Karpas-422 (cell line): ENCODE measurements at regions not wholly inside any gene's neighbourhood (a gene's known extent, or its start where the extent isn't known, plus 50 kb on each side); places are given as distances from the start of the nearest gene placed in this dataset.

ENCODE experiments used
- DNase-seq: peaks from one replicate; pipeline ENCODE4 v3.0.0-alpha.2; 2015
- H2AFZ ChIP-seq: fragments of 200-600 bp; sonication (generic); 2 replicates; pipeline ENCODE4 v1.6.1; 2014; ENCODE audit warnings: antibody characterized with exemption, low read length, mixed read lengths
- H3K27ac ChIP-seq: fragments of 200-600 bp; sonication (generic); 2 replicates; pipeline ENCODE4 v1.5.1; 2014; ENCODE audit warnings: mild to moderate bottlenecking, low read length, moderate library complexity
- H3K27me3 ChIP-seq: fragments of 200-600 bp; sonication (generic); 2 replicates; pipeline ENCODE4 v1.6.1; 2014; ENCODE audit warnings: low read length, mixed read lengths
- H3K36me3 ChIP-seq: fragments of 200-600 bp; sonication (generic); 2 replicates; pipeline ENCODE4 v1.6.1; 2014; ENCODE audit warnings: low read length, mixed read lengths; ENCODE audit not compliant: insufficient read depth
- H3K4me1 ChIP-seq: fragments of 200-600 bp; sonication (generic); 2 replicates; pipeline ENCODE4 v1.6.1; 2014; ENCODE audit warnings: mild to moderate bottlenecking, low read length, mixed read lengths
- H3K4me2 ChIP-seq: fragments of 200-600 bp; sonication (generic); 2 replicates; pipeline ENCODE4 v1.6.1; 2014; ENCODE audit warnings: low read length, low read depth, mild to moderate bottlenecking; ENCODE audit not compliant: poor library complexity, severe bottlenecking
- H3K4me3 ChIP-seq: fragments of 200-600 bp; sonication (generic); 2 replicates; pipeline ENCODE4 v1.5.1; 2014; ENCODE audit warnings: mild to moderate bottlenecking, antibody characterized with exemption, low read length, mixed read lengths
- H3K79me2 ChIP-seq: fragments of 200-600 bp; sonication (generic); 2 replicates; pipeline ENCODE4 v1.6.1; 2014; ENCODE audit warnings: mild to moderate bottlenecking, low read length, mixed read lengths
- H3K9ac ChIP-seq: fragments of 200-600 bp; sonication (generic); 2 replicates; pipeline ENCODE4 v1.6.0; 2014; ENCODE audit warnings: low read length
- H3K9me2 ChIP-seq: fragments of 200-600 bp; sonication (generic), shearing (Covaris generic); replicated peaks from 2 replicates; pipeline ENCODE4 v1.6.0; 2014; ENCODE audit warnings: mild to moderate bottlenecking, low read length, moderate library complexity; ENCODE audit not compliant: insufficient read depth
- H3K9me3 ChIP-seq: fragments of 300-700, 200-600 bp; sonication (generic); 2 replicates; pipeline ENCODE4 v1.6.1; 2014; ENCODE audit warnings: low read length, mixed read lengths
- H4K20me1 ChIP-seq: fragments of 200-600 bp; sonication (generic); 2 replicates; pipeline ENCODE4 v1.6.1; 2014; ENCODE audit warnings: mild to moderate bottlenecking, antibody characterized with exemption, low read length, low read depth; ENCODE audit not compliant: insufficient read depth

- H3K9me2 ChIP-seq: no peaks in the 10 kb centered on the region
- H3K27ac ChIP-seq: no peak overlapping the region
- H3K4me3 ChIP-seq: no peak overlapping the region
- no peaks in the 10 kb centered on the region for H3K79me2 ChIP-seq
- H3K9ac ChIP-seq: no peak overlapping the region
- no peak overlapping the region for H2AFZ ChIP-seq
- H3K4me2 ChIP-seq: no peak overlapping the region
- no peak for DNase-seq
- H4K20me1 ChIP-seq: no peaks in the 10 kb centered on the region
- H3K27me3 ChIP-seq: no peaks in the 10 kb centered on the region
- H3K36me3 ChIP-seq: no peaks in the 10 kb centered on the region
- no peaks in the 10 kb centered on the region for H3K9me3 ChIP-seq
- H3K4me1 ChIP-seq: no peaks in the 10 kb centered on the region
Measured at GRCh38 chr1:201645956-201646355, 107.0 kb downstream of the NAV1 start.

GRCh38 chr1:201646411-201647022 is 107.6 kb downstream of the NAV1 start:
- H3K27ac ChIP-seq: no peak overlapping the region
- DNase-seq: no peak
- H3K4me1 ChIP-seq: no peaks in the 10 kb centered on the region
- no peaks in the 10 kb centered on the region for H3K36me3 ChIP-seq
- no peak overlapping the region for H3K9ac ChIP-seq
- H3K9me3 ChIP-seq: no peaks in the 10 kb centered on the region
- no peak overlapping the region for H3K4me3 ChIP-seq
- no peak overlapping the region for H2AFZ ChIP-seq
- H4K20me1 ChIP-seq: no peaks in the 10 kb centered on the region
- H3K4me2 ChIP-seq: no peak overlapping the region
- H3K79me2 ChIP-seq: no peaks in the 10 kb centered on the region
- H3K9me2 ChIP-seq: no peaks in the 10 kb centered on the region
- no peaks in the 10 kb centered on the region for H3K27me3 ChIP-seq

- Histone ChIP-seq H3K9me3 (no peaks in the 10 kb centered on the region), H3K9me2 (no peaks in the 10 kb centered on the region), H3K4me1 (no peaks in the 10 kb centered on the region), H3K36me3 (no peaks in the 10 kb centered on the region), H3K4me3 (no peak overlapping the region), H2AFZ (no peak overlapping the region), H3K4me2 (no peak overlapping the region), H4K20me1 (no peaks in the 10 kb centered on the region), H3K9ac (no peak overlapping the region), H3K27ac (no peak overlapping the region), H3K27me3 (no peaks in the 10 kb centered on the region), H3K79me2 (no peaks in the 10 kb centered on the region)
- no peak for DNase-seq
Measured at GRCh38 chr1:201647094-201647493, 108.2 kb downstream of the NAV1 start.

GRCh38 chr1:201647722-201648065 is 108.8 kb downstream of the NAV1 start:
- Histone ChIP-seq H3K9ac (no peak overlapping the region), H3K9me2 (no peaks in the 10 kb centered on the region), H3K4me2 (no peak overlapping the region)

GRCh38 chr1:201648066-201648906 is 109.4 kb downstream of the NAV1 start:
- no peaks in the 10 kb centered on the region for H4K20me1 ChIP-seq
- no peak overlapping the region for H3K9ac ChIP-seq
- DNase-seq: no peak
- no peaks in the 10 kb centered on the region for H3K27me3 ChIP-seq
- H3K4me1 ChIP-seq: peaks cover 4% of the 10 kb centered on the region
- no peak overlapping the region for H3K27ac ChIP-seq
- H3K4me2 ChIP-seq: no peak overlapping the region
- no peaks in the 10 kb centered on the region for H3K36me3 ChIP-seq
- H3K79me2 ChIP-seq: no peaks in the 10 kb centered on the region
- no peaks in the 10 kb centered on the region for H3K9me3 ChIP-seq
- H3K9me2 ChIP-seq: no peaks in the 10 kb centered on the region
- no peak overlapping the region for H3K4me3 ChIP-seq
- H2AFZ ChIP-seq: no peak overlapping the region

More at GRCh38 chr1:201647722-201648065, 108.8 kb downstream of the NAV1 start:
- Histone ChIP-seq H3K9me3 (no peaks in the 10 kb centered on the region), H4K20me1 (no peaks in the 10 kb centered on the region), H3K36me3 (no peaks in the 10 kb centered on the region), H3K4me3 (no peak overlapping the region), H2AFZ (no peak overlapping the region), H3K27ac (no peak overlapping the region), H3K79me2 (no peaks in the 10 kb centered on the region), H3K27me3 (no peaks in the 10 kb centered on the region), H3K4me1 (no peaks in the 10 kb centered on the region)
- DNase-seq: no peak

- H3K9ac ChIP-seq: no peak overlapping the region
Measured at GRCh38 chr1:201648907-201649721, 110.2 kb downstream of the NAV1 start.

GRCh38 chr1:201649761-201650622 is 111.1 kb downstream of the NAV1 start:
- Histone ChIP-seq H3K79me2 (no peaks in the 10 kb centered on the region), H3K4me1 (peaks cover 8% of the 10 kb centered on the region), H3K9me3 (no peaks in the 10 kb centered on the region), H3K27ac (no peak overlapping the region), H2AFZ (no peak overlapping the region), H3K9me2 (no peaks in the 10 kb centered on the region), H3K27me3 (no peaks in the 10 kb centered on the region), H3K4me2 (no peak overlapping the region), H3K36me3 (no peaks in the 10 kb centered on the region), H3K4me3 (no peak overlapping the region), H4K20me1 (no peaks in the 10 kb centered on the region), H3K9ac (no peak overlapping the region)
- no peak for DNase-seq

More at GRCh38 chr1:201648907-201649721, 110.2 kb downstream of the NAV1 start:
- H3K27ac ChIP-seq: no peak overlapping the region
- peaks cover 8% of the 10 kb centered on the region for H3K4me1 ChIP-seq
- H4K20me1 ChIP-seq: no peaks in the 10 kb centered on the region
- no peak overlapping the region for H2AFZ ChIP-seq
- no peak for DNase-seq
- H3K9me3 ChIP-seq: no peaks in the 10 kb centered on the region
- H3K9me2 ChIP-seq: no peaks in the 10 kb centered on the region
- H3K4me2 ChIP-seq: no peak overlapping the region
- H3K79me2 ChIP-seq: no peaks in the 10 kb centered on the region
- no peaks in the 10 kb centered on the region for H3K27me3 ChIP-seq
- H3K4me3 ChIP-seq: no peak overlapping the region
- H3K36me3 ChIP-seq: no peaks in the 10 kb centered on the region
